MV-4-11 (cell line): ENCODE measurements at regions not wholly inside any gene's neighbourhood (a gene's known extent, or its start where the extent isn't known, plus 50 kb on each side); places are given as distances from the start of the nearest gene placed in this dataset.
"Not testable (repeated sequence)": the region's sequence is repeated elsewhere in the genome, so short reads cannot be mapped to it uniquely, and the experiment has no call there.

ENCODE experiments used
- DNase-seq: peaks from one replicate; lab custom pipeline; 2025; lab: John Stamatoyannopoulos, UW

DNA sequence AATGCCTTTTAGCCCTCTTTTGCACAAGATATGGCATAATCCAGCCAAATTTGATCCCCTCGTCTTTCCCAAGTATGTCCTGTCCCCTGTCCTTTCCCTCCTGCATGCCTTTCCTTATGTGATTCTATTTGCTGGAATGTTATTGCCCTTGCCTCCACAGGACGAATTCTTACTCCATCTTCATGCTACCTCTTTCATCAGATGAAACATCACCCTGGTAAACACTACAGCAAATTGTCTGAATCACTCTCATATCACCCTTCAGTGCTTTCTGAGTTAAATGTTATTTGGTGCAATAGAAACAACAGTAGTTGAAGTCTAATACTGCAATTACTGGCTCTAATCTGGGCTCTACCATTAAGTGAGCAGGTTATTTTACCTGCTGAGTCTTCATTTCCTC lies 52.2 kb upstream of the FAT1 start:
- no peak for DNase-seq

DNA sequence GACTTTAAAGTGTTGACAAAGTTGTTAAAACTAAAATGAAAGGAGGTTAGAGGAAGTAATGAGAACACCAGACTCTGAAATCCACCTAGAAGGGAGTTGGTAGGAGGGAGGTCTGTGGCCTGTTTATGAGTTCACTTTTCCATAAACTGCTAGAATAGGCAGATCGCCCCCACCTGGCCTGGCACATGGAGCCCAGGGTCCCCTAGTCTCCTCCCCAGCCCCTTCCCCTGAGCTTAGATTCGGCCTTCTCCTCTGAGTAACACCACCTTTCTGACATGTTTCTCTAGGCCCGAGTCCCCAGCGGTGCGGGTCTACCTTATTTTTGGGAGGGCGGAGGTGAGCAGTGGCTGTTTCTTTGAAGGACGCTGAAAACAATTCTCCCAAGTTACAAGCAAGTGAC lies 54.5 kb upstream of the FAT1 start:
- peak; percentile 77 for DNase-seq

DNA sequence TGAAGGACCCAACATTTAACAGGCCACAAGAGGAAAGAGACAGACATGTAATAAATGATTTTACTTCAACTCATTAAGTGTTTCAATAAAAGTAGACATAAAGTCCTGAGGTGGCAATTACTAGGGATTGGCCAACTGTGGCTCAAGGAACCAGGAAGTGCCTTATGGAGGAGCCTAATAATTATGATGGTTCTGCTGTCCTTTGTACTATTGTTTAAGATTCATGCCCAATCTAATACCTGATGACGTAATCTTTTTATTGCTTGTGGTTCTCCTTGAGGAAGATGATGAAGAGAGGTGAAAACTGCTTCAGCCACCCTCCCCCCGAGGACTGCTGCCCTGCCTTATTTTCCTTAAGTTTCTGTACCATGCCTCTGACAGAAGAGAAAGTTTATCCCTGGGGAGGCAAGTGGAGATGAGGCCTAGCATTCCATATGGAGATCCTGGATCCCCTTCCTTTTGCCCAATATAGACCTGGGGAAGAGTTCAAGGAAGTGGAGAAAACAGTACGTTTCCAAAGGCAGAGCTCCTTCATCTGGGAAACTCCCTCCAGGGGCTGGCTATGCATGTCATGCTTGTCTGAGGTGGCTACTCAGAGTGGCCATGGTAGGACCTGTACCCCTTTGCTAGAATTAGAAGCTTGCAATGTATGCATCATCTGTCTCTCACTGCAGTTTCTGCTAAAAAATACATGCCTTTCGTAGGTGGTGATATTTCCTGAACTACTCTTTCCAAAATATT lies 56.8 kb upstream of the FAT1 start:
- no peak for DNase-seq

DNA sequence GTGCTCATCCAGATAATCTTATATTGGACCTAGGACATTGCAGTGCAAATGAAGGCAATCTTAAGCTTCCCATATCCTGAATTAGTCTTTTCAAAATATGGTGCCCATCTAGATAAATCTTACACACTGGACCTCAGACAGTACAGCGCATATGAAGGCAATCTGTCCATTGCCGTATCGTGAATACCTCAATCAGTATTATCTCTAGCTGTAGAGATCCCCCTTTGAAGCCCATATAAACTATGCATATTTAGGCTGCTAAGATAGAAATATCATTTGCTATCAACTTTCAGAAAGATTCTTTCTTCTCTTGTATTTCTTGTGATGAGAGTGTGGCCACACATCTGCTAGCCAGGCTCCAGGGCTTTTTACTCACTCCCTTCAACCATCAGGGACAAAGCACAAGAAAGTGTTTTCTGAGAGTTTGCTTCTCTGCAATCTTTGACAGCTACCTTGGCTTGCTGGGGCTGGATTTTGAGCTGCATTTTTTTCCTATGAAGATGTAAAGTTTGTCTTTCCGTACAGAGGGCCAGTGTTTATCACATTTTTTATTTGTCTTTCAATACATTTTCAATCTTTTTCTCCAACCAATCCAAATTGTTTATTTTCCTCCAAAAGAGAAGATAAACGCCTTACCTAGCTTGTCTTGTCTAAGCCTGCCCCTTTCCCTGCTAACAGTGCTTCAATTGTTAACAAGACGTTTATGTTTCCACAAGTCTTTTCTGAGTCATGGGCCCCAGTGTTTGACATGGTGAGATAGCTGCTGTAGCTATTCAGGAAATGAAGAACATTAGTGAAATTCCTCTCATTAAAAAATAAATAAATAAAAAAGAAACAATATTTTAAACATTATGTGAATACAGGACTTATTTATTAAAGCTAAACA lies 57.6 kb upstream of the FAT1 start:
- no peak for DNase-seq

DNA sequence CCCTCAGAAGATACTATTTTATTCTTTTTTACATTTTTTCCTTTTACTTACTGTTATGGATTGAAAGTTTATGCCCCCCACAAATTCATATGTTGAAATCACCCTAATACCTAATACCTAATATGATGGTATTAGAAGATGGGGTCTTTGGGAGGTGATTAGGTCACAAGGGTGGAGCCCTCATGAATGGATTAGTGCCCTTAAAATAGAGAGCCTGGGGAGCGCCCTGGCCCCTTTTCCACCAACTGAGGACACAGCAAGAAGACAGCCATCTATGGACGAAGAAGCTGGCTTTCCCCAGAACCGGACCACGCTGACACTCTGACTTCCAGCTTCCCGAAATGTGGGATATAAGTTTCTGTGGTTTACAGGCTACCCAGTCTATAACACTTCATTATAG lies 58.6 kb upstream of the FAT1 start:
- DNase-seq = no peak

DNA sequence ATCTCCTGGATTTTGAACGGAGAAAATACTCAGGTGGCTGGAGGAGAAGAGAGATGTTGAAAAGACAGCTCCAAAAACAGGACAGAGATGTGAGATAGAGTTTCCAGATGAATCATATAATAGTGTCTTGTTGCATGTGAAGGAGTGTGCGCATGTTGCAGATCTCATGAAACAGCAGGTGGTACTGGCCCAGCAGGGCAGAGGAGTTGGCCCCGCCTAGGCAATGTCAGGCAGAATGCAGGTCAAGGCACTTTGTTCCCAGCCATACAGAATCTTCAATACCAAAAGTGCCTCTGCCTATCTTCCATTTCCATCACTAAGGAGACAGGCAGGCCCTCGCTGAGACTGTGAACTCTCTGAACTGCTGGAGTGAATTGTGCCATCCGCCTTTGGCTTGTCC lies 63.9 kb upstream of the FAT1 start:
- DNase-seq = no peak

DNA sequence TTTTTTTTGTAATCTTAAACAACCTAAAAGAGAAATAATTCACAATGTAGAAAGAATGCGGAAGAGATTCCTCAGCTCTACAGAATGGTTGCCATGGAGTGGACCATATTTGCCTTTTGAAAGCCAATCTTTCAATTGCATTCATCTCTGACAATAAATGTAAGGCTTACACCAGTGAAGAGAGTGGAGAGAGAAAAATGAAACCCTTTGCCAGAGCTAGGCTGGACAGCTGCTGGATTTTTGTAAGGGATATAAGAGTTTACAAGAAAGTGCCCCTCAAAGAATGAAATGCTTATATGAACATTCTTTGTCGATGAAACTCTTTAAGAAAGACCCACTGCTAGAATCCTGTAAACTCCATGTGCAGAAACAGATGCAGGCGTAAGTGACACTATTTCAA lies 66.0 kb upstream of the FAT1 start:
- DNase-seq = no peak

DNA sequence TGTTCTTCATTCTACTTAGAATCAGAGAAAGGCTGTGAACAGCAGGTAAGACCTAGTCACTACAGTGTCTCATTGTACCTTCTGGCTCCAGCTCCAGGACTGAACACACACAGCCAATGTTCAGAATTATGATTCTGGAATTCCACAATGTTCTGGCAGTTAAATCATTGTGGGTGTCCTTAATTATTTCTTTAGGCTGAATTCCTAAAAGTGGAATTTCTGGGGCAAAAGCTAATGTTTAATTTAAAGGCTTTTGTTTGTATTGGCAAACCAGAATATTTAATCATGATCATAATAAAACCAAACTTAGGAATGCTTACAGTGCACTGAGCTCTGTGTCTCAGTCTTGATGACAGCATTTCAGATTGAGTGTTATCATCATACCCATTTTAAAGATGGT lies 67.0 kb upstream of the FAT1 start:
- no peak for DNase-seq

DNA sequence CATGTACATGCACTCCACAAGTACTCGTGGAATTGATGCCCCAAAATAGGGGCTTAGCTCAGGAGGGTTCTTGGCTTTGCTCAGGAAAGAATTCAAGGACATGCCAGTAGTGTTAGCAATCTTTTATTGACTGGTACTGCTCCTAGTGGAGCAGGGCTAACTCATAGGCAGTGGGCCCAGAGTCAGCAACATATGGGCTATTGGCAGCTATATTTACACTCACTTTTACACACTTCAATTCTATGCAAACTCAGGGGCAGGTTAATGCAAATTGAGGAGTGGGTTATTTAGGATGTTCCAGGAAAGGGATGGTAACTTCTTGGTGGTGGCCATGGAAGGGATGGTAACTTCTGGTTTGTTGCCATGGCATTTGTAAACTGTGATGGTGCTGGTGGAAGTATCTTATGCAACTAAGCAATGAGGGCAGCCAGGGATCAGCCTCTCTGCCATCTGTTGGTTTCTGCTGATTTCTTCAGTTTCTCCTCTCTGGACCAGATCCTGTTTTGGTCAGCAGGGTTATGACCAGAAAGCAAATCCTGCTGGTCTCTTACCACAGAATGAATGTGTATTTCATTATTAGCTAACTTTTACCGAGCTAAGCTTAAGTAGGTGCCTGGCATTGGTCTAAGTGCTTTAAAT lies 69.2 kb upstream of the FAT1 start:
- DNase-seq = peak; percentile 96

DNA sequence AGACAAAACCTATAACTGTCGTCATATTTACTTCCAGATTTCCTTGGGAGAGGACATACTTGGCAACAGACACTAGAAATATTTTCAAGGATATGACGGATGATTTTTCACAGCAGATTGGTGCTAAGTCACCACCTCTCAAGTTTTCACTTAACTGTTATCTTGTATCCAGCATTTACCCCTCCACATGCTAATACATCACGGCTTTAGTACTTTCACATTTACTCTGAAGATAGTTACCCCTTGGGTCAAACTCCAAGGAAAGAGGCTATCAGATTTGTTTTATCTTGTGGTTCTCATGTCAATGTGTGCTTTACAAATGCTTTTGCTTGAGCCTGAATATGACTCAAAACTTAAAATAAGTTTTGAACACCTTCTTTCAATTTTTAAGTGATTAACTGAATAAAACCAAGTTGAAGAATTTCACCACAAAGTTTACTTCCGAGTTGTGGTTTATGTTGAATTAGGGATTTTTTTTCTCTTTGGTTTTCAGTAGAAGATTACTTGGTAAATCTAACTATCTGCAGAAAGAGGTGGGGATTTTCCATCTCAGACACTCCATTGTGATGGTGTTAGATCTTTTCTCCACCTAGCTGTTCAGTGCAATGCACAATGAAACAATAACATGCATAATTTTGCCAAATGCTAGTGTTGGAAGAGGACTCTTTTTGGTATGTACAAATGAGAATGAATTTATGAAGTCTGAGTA lies 75.4 kb upstream of the FAT1 start:
- DNase-seq = no peak

DNA sequence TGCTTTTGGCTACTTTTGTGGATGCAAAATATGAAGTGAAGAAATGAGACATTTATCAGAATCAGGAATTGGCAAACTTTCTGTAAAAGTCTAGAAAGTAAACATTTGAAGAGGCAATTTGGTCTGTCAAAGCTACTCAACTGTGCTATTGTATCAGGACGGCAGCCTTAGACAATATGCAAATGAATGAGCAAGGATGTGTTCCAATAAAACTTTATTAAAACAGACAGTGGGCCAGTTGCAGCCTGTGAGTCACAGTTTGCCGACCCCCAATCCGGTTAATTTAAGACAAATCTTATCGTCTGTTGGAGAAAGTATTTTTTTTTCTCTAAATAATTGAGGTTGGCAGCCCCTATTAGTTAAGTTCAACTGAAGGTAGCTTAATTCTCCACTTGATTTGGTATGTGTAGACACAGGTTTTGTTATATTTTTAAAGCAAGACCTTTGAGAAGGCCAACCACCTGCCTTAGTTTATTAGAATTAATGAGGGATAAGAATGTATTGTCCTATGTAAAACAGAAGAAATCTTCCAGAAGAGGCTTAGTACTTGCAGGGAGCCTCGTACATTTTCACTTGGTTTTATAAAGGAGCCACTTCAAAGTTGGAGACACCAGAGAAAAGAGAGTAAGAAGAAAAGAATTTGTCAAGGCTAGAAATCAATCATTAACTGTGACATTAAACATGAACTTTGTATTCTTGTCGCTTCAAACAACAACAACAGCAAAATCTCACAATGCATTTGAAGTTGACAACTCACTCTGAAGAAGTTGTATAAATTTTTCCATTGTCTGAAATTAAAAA lies 81.6 kb upstream of the FAT1 start:
- DNase-seq = no peak

DNA sequence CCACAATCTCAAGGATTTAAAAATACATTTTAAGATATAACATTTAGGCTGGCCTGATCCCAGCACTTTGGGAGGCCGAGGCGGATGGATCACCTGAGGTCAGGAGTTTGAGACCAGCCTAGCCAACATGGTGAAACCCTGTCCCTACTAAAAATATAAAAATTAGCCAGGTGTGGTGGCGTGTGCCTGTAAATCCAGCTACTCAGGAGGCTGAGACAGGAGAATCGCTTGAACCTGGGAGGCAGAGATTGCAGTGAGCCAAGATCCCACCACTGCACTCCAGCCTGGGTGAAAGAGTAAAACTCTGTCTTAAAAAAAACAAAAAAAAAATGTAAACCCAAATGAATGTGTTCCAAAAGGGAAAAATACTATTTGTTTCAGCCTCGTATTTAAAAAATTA lies 82.3 kb upstream of the FAT1 start:
- not testable (repeated sequence) for DNase-seq

DNA sequence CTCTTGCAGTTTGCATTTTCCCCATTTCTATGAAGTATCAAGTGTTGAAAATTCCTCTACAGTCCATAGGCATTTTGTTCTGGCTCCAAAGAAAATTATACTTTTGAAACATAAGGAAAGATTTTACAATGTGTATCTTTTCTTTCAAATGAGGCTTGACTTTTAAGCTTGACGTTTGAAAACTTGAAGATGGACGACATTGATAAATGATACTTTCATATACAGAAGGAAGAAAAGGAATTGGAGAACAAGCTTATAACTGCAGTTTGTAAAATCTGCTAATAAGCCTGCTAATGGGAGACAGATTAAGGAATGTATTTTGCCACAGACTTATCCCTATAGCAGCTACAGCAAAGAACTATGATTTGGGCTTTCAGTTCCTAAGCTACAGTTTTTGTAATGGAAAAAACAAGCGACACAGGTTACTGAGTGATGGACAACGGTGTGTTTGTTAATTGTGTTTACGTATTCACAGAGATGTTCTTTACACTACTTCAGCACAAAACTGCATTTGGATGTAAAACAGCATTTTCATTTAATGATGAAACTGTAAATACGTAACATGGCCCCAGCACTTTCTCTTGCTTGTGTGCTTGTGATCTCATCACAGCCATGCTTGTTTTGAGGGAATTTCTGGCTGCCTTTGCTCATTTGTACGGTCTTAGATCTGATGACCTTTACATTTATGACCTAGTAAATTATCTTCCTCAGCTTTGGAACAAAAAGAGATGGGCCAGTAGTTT lies 83.2 kb upstream of the FAT1 start:
- no peak for DNase-seq

DNA sequence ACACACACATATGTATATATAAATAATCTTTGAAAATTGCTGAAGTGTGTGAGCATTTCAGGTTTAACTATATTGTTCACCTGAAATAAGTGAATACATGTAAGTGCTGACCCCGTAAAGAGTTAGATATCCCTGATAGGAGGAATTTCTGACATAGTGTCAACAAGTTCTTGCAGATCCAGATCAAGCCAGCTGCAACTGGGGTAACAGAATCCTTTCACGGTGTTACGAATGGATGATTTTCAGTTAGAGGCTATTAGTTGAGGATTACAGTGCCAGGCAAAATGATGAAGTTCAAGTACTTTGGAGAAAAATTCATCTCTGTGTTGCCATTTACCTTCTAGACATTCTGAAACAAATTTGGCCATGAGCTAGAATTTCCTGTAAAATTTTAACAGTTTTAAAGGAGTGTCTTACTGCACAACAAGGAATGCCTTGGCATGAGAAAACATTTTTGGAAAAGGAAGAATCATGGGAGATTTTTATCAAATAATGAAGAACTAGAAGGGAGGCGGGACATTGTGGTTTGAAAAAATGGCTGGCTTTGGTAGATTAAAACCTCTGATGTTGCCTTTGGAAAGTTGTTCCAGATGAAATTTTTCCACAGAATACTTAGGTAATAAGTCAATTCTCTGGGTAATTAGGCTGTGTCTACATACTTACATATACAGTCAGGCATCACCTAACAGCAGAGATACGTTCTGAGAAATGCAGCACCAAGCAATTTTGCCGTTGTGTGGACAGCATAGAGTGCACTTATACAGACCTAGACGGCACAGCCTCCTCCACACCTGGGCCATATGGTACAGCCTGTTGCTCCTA lies 84.4 kb upstream of the FAT1 start:
- no peak for DNase-seq

DNA sequence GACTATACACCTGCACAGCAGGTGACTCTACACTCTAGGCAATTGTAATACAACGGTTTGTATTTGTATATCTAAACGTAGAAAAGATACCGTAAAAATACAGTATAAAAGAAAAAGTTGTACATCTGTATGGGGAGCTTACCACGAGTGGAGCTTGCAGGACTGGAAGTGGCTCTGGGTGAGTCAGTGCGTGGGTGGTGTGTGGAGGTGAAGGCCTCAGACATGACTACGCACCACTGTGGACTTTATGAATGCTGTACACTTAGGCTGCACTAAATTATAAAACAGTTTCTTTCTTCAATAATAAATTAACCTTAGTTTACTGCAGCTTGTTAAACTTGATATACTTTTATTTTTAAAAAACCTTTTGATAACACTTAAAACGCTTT lies 85.0 kb upstream of the FAT1 start:
- peak; percentile 16 for DNase-seq

DNA sequence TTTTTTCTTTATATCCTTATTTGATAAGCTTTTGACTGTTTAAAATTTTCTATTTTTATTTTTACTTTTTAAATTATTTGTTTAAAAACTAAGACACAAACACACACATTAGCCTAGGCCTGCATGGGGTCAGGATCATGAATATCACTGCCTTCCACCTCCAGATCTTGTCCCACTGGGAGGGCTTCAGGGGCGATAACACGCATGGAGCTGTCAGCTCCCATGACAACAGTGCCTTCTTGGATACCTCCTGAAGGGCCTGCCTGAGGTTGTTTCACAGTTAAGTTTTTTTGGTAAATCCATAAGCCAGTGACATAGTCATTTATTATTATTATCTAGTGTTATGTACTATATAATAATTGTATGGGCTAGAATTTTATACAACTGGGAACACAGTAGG lies 85.4 kb upstream of the FAT1 start:
- DNase-seq = no peak

DNA sequence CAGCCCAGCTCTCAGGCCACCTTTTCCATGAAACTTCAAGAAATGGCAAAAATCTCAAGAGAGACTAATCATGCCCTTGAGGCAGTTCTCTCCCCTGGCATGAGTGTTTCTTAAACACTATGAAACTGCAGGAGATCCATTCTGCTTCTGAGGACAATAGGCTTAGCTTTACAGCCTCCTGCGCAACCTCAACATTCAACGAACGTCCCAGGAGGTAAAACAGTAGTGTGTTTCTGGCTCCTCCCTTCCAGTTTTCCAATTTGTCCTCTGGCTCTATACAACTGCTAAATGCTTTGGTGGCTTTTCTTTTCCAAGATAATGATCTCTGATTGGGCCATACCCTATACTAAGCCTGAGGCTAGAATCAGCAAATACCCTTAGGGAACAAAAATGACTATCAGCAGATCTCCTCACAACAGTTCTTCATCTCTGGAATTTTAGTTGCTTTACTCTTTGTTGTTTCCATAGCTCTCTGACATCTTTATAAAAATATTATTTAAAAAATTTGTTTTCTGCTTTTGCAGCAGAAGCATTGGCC lies 87.0 kb upstream of the FAT1 start:
- DNase-seq = no peak

DNA sequence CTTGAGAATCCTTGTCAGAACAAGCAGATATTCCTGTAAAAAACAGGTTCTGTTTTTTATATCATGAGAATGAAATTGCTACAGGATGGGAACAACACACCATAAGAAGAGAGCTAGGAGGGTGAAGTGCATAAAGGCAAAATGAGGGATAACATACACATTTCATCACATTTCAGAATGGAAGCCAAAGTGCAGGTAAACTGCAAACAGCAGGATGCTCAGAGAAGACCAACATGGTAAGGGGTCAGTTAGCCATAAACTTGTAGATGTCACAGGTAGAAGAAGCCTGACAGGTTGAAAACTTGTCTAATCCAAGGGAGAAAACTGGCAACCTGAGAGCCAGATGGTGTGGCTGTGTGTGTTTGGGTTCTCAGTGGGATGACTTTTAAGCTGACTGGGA lies 88.9 kb upstream of the FAT1 start:
- no peak for DNase-seq

DNA sequence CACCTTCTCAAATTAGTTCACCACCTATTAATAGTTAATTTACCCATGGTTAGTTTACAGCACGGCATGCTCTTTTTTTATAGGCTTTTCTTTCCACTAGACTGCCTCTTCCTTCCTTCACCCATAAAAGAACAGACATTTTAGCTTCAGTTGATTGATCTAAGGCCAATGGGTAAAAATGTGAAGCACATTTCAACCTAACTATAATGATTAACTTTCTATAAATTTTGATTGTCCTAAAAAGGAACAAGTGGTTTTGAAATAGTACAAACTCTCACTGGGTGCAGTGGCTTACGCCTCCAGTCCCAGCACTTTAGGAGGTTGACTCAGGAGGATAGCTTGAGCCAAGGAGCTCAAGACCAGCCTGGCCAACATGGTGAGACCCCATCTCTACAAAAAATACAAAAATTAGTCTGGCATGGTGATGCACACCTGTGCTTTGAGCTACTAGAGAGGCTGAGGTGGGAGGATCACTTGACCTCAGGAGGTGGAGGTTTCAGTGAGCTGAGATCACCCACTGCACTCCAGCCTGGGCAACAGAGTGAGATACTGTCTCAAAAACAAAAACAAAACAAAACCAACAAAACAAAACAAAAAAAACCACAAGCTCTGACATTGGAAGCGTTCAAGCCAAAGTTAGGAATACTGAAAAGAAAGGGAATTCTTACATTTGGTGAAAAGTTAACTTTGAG lies 89.9 kb upstream of the FAT1 start:
- DNase-seq = no peak
